ENCODE measurements at regions not wholly inside any gene's neighbourhood (a gene's known extent, or its start where the extent isn't known, plus 50 kb on each side); places are given as distances from the start of the nearest gene placed in this dataset.

- TF ChIP-seq CTCF (IDR thresholded peaks at IDR 0.05) (no peak), POLR2A (IDR thresholded peaks at IDR 0.05) (no peak)
Observed at GRCh38 chr12:81963026-81963425, 203.9 kb upstream of the PPFIA2 start.

Measured in Peyer's patch (tissue), 4 donors.